DMS 273 treated with DMSO at 0.1 percent for 48 hours (cell line): ENCODE measurements at regions not wholly inside any gene's neighbourhood (a gene's known extent, or its start where the extent isn't known, plus 50 kb on each side); places are given as distances from the start of the nearest gene placed in this dataset.

Experiments used
- DNase-seq: peaks from one replicate; lab custom pipeline; 2025; lab: John Stamatoyannopoulos, UW

- DNase-seq = no peak
These were observed 300.4 kb upstream of the NT5C1B start for GRCh38 chr2:18889565-18890332.

GRCh38 chr2:18885457-18885856 is 296.1 kb upstream of the NT5C1B start:
- no peak for DNase-seq

GRCh38 chr2:18883616-18884456 is 294.5 kb upstream of the NT5C1B start:
- no peak for DNase-seq

GRCh38 chr2:18871430-18871829 is 282.1 kb upstream of the NT5C1B start:
- no peak for DNase-seq

- no peak for DNase-seq
These were observed 280.9 kb upstream of the NT5C1B start for GRCh38 chr2:18870307-18870706.

GRCh38 chr2:18861951-18862350 is 272.6 kb upstream of the NT5C1B start:
- no peak for DNase-seq

- DNase-seq = no peak
These were observed 270.8 kb upstream of the NT5C1B start for GRCh38 chr2:18860179-18860578.

- DNase-seq = no peak
These were observed 267.4 kb upstream of the NT5C1B start for GRCh38 chr2:18856765-18857164.

GRCh38 chr2:18855027-18855426 is 265.7 kb upstream of the NT5C1B start:
- no peak for DNase-seq

GRCh38 chr2:18849841-18850578 is 260.6 kb upstream of the NT5C1B start:
- no peak for DNase-seq

GRCh38 chr2:18848646-18849045 is 259.3 kb upstream of the NT5C1B start:
- DNase-seq = no peak

- no peak for DNase-seq
These were observed 256.6 kb upstream of the NT5C1B start for GRCh38 chr2:18845854-18846445.

- no peak for DNase-seq
These were observed 253.5 kb upstream of the NT5C1B start for GRCh38 chr2:18842836-18843235.

- no peak for DNase-seq
These were observed 252.1 kb upstream of the NT5C1B start for GRCh38 chr2:18841248-18842150.

GRCh38 chr2:18837240-18837639 is 247.9 kb upstream of the NT5C1B start:
- DNase-seq = no peak

GRCh38 chr2:18836436-18836835 is 247.1 kb upstream of the NT5C1B start:
- DNase-seq = no peak

GRCh38 chr2:18835787-18836186 is 246.4 kb upstream of the NT5C1B start:
- DNase-seq = no peak

GRCh38 chr2:18834341-18834740 is 245.0 kb upstream of the NT5C1B start:
- DNase-seq = no peak

- no peak for DNase-seq
These were observed 244.6 kb upstream of the NT5C1B start for GRCh38 chr2:18833941-18834340.

GRCh38 chr2:18831916-18832510 is 242.6 kb upstream of the NT5C1B start:
- no peak for DNase-seq

GRCh38 chr2:18830962-18831361 is 241.6 kb upstream of the NT5C1B start:
- DNase-seq = no peak
